SK-N-SH (cell line): ENCODE measurements at regions not wholly inside any gene's neighbourhood (a gene's known extent, or its start where the extent isn't known, plus 50 kb on each side); places are given as distances from the start of the nearest gene placed in this dataset.

Experiments used
- CTCF ChIA-PET: fragments of 300-600, 350-600 bp; formaldehyde crosslinking; extraction: SDS; loops from one replicate; lab custom pipeline; 2021; lab: Yijun Ruan, JAX
- POLR2A ChIA-PET: fragments of 350-600 bp; sonication (Branson Sonifier 250); formaldehyde crosslinking; extraction: SDS; loops from one replicate; lab custom pipeline; 2020; ENCODE audit warnings: antibody characterized with exemption, inconsistent platforms; lab: Yijun Ruan, JAX
- DNase-seq: peaks from one replicate; pipeline ENCODE4 v3.0.0; 2012
- H2AFZ ChIP-seq: fragments of 200-600 bp; sonication (generic); 2 replicates; pipeline ENCODE4 v1.8.1; 2016; ENCODE audit warnings: antibody characterized with exemption, mild to moderate bottlenecking, low read depth
- H3F3A ChIP-seq: fragments of 200-600 bp; sonication (generic); replicated peaks from 2 replicates; pipeline ENCODE3; 2016; ENCODE audit warnings: antibody characterized with exemption, mild to moderate bottlenecking; ENCODE audit not compliant: insufficient read depth
- H3K27ac ChIP-seq, 2 experiments: fragments of 200-500 bp in 1 of 2; fragments of 200-600 bp in 1 of 2; sonication (Bioruptor generic) in 1 of 2; sonication (generic), shearing (Covaris generic) in 1 of 2; 2 replicates each; pipeline versions ENCODE4 v1.5.1 to v1.6.1; 2014 to 2016; ENCODE audit warnings: low read depth in 2 of 2, inconsistent platforms in 1 of 2, low read length in 1 of 2, mild to moderate bottlenecking in 1 of 2, mixed read lengths in 1 of 2
- H3K27me3 ChIP-seq: fragments of 200-600 bp; sonication (generic), shearing (Covaris generic); 2 replicates; pipeline ENCODE4 v1.6.1; 2016; ENCODE audit warnings: mixed run types; ENCODE audit not compliant: insufficient read depth
- H3K36me3 ChIP-seq, 2 experiments: fragments of 200-500 bp in 1 of 2; fragments of 200-600 bp in 1 of 2; sonication (Bioruptor generic) in 1 of 2; sonication (generic) in 1 of 2; replicated peaks in 1 of 2; 2 replicates each; pipeline versions ENCODE3 to v1.5.1; 2014 to 2016; ENCODE audit warnings: low read length in 1 of 2, mild to moderate bottlenecking in 1 of 2; ENCODE audit not compliant: insufficient read depth in 2 of 2, control insufficient read depth in 1 of 2
- H3K4me1 ChIP-seq, 2 experiments: fragments of 200-500 bp in 1 of 2; fragments of 200-600 bp in 1 of 2; sonication (Bioruptor generic) in 1 of 2; sonication (generic), shearing (Covaris generic) in 1 of 2; 2 replicates each; pipeline versions ENCODE4 v1.5.1 to v1.6.1; 2014 to 2016; ENCODE audit warnings: low read depth in 1 of 2, low read length in 1 of 2, mixed run types in 1 of 2; ENCODE audit not compliant: insufficient read depth in 2 of 2, control insufficient read depth in 1 of 2
- H3K4me2 ChIP-seq: fragments of 200-600 bp; sonication (generic), shearing (Covaris generic); 2 replicates; pipeline ENCODE4 v1.6.1; 2017; ENCODE audit warnings: mixed run types
- H3K4me3 ChIP-seq, 2 experiments: fragments of 200-500 bp in 1 of 2; fragments of 200-600 bp in 1 of 2; sonication (Bioruptor generic) in 1 of 2; sonication (generic), shearing (Covaris generic) in 1 of 2; 2 replicates each; pipeline versions ENCODE4 v1.5.1 to v1.8.1; 2014 to 2016; ENCODE audit warnings: low read depth in 2 of 2, inconsistent platforms in 1 of 2, low read length in 1 of 2, mild to moderate bottlenecking in 1 of 2, mixed read lengths in 1 of 2, moderate library complexity in 1 of 2
- H3K79me2 ChIP-seq: fragments of 200-600 bp; sonication (generic); 2 replicates; pipeline ENCODE4 v1.8.1; 2017; ENCODE audit warnings: mild to moderate bottlenecking; ENCODE audit not compliant: insufficient read depth
- H3K9ac ChIP-seq: fragments of 200-600 bp; sonication (generic); 2 replicates; pipeline ENCODE4 v1.6.1; 2017; ENCODE audit warnings: mixed run types
- H3K9me2 ChIP-seq: fragments of 200-600 bp; sonication (generic); 2 replicates; pipeline ENCODE4 v1.6.1; 2017; ENCODE audit warnings: mixed run types
- H3K9me3 ChIP-seq: fragments of 200-600 bp; sonication (generic); 2 replicates; pipeline ENCODE4 v1.6.1; 2017; ENCODE audit warnings: mixed run types, mild to moderate bottlenecking, moderate library complexity
- H4K20me1 ChIP-seq: fragments of 200-600 bp; sonication (generic); 2 replicates; pipeline ENCODE4 v1.6.1; 2017; ENCODE audit warnings: mild to moderate bottlenecking, mixed run types; ENCODE audit not compliant: insufficient read depth
- ELF1 ChIP-seq: IDR thresholded peaks from 2 replicates; pipeline ENCODE4 v1.4.0; 2012
- EP300 ChIP-seq, 2 experiments: IDR thresholded peaks; 2 replicates each; pipeline versions ENCODE4 v1.4.0 to v1.6.1; 2012; ENCODE audit warnings: borderline replicate concordance in 1 of 2, low read depth in 1 of 2, low read length in 1 of 2
- EZH2phosphoT487 ChIP-seq: fragments of 200-600 bp; sonication (generic); IDR thresholded peaks from 2 replicates; pipeline ENCODE4 v1.6.1; 2017; ENCODE audit warnings: low read depth, mixed run types, mild to moderate bottlenecking, antibody characterized with exemption, moderate library complexity, borderline replicate concordance
- FOXJ3 ChIP-seq: sonication (generic); formaldehyde crosslinking; IDR thresholded peaks from 2 replicates; pipeline ENCODE4 v1.5.1; 2020; ENCODE audit warnings: mild to moderate bottlenecking, missing genetic modification reagents
- FOXM1 ChIP-seq: IDR thresholded peaks from 2 replicates; pipeline ENCODE4 v1.4.0; 2012; ENCODE audit warnings: low read depth, mild to moderate bottlenecking
- GABPA ChIP-seq: IDR thresholded peaks from 2 replicates; pipeline ENCODE4 v1.4.0; 2012; ENCODE audit warnings: low read depth, mild to moderate bottlenecking
- GATA2 ChIP-seq: sonication (generic); formaldehyde crosslinking; IDR thresholded peaks from 2 replicates; pipeline ENCODE4 v1.5.0; 2020; ENCODE audit warnings: mild to moderate bottlenecking, missing genetic modification reagents
- JUND ChIP-seq: IDR thresholded peaks from 2 replicates; pipeline ENCODE4 v1.4.0; 2012
- MEF2A ChIP-seq: IDR thresholded peaks from 2 replicates; pipeline ENCODE4 v1.4.0; 2012; ENCODE audit warnings: low read depth, borderline replicate concordance
- MXI1 ChIP-seq: IDR thresholded peaks from 2 replicates; pipeline ENCODE4 v1.6.1; 2012; ENCODE audit warnings: mild to moderate bottlenecking, low read depth, low read length, improper control_type of control experiment
- NFIC ChIP-seq: IDR thresholded peaks from 2 replicates; pipeline ENCODE4 v1.4.0; 2012; ENCODE audit warnings: borderline replicate concordance
- NRF1 ChIP-seq: IDR thresholded peaks from 2 replicates; pipeline ENCODE4 v1.6.1; 2012; ENCODE audit warnings: low read depth, mild to moderate bottlenecking, low read length
- PBX3 ChIP-seq: IDR thresholded peaks from 2 replicates; pipeline ENCODE4; 2012
- RAD21 ChIP-seq: IDR thresholded peaks from 2 replicates; pipeline ENCODE4 v1.6.1; 2012; ENCODE audit warnings: mild to moderate bottlenecking, low read length
- RCOR1 ChIP-seq: fragments of 150-350 bp; IDR thresholded peaks from 2 replicates; pipeline ENCODE4 v1.6.1; 2017; ENCODE audit warnings: antibody characterized with exemption, low read length
- SIN3A ChIP-seq: IDR thresholded peaks from 2 replicates; pipeline ENCODE4 v1.6.1; 2012; ENCODE audit warnings: low read depth, mild to moderate bottlenecking, low read length, moderate library complexity, borderline replicate concordance
- SMC3 ChIP-seq: IDR thresholded peaks from 2 replicates; pipeline ENCODE4 v1.6.1; 2012; ENCODE audit warnings: low read depth, low read length, improper control_type of control experiment
- TCF12 ChIP-seq: IDR thresholded peaks from 2 replicates; pipeline ENCODE4 v1.4.0; 2012
- TEAD4 ChIP-seq: IDR thresholded peaks from 2 replicates; pipeline ENCODE4 v1.4.0; 2012; ENCODE audit warnings: mild to moderate bottlenecking, borderline replicate concordance; ENCODE audit not compliant: insufficient read depth
- USF2 ChIP-seq: fragments of 150-350 bp; IDR thresholded peaks from 2 replicates; pipeline ENCODE4 v1.6.1; 2017; ENCODE audit warnings: antibody characterized with exemption, low read length, low read depth, borderline replicate concordance
- YY1 ChIP-seq: IDR thresholded peaks from 2 replicates; pipeline ENCODE4 v1.4.0; 2012; ENCODE audit warnings: low read depth, mild to moderate bottlenecking
- WGBS: methylation state at CpG from one replicate; pipeline ENCODE4 v1.1.6; 2017; ENCODE audit warnings: low lambda C conversion rate; 5-methylcytosine and 5-hydroxymethylcytosine counted together
- TF ChIP-seq, protein P1 (sequence below): IDR thresholded peaks from 2 replicates; pipeline ENCODE4 v1.4.0; 2012; ENCODE audit warnings: low read depth, borderline replicate concordance
- TF ChIP-seq, protein P2 (sequence below): IDR thresholded peaks from 2 replicates; pipeline ENCODE4 v1.4.0; 2012; ENCODE audit warnings: low read depth

- TF ChIP-seq, protein P1, sequence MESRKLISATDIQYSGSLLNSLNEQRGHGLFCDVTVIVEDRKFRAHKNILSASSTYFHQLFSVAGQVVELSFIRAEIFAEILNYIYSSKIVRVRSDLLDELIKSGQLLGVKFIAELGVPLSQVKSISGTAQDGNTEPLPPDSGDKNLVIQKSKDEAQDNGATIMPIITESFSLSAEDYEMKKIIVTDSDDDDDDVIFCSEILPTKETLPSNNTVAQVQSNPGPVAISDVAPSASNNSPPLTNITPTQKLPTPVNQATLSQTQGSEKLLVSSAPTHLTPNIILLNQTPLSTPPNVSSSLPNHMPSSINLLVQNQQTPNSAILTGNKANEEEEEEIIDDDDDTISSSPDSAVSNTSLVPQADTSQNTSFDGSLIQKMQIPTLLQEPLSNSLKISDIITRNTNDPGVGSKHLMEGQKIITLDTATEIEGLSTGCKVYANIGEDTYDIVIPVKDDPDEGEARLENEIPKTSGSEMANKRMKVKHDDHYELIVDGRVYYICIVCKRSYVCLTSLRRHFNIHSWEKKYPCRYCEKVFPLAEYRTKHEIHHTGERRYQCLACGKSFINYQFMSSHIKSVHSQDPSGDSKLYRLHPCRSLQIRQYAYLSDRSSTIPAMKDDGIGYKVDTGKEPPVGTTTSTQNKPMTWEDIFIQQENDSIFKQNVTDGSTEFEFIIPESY, result no peak
- TF ChIP-seq ELF1 (no peak), EZH2phosphoT487 (no peak), GABPA (no peak), FOXJ3 (CRISPR knock-in tag) (no peak), RCOR1 (no peak), GATA2 (CRISPR knock-in tag) (no peak)
- TF ChIP-seq, protein P2, sequence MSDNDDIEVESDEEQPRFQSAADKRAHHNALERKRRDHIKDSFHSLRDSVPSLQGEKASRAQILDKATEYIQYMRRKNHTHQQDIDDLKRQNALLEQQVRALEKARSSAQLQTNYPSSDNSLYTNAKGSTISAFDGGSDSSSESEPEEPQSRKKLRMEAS, result no peak
- TF ChIP-seq, all 33 proteins: peak for 0
Observed at GRCh38 chr10:30208330-30208729, 140.7 kb downstream of the MTPAP start (continued).

DNA sequence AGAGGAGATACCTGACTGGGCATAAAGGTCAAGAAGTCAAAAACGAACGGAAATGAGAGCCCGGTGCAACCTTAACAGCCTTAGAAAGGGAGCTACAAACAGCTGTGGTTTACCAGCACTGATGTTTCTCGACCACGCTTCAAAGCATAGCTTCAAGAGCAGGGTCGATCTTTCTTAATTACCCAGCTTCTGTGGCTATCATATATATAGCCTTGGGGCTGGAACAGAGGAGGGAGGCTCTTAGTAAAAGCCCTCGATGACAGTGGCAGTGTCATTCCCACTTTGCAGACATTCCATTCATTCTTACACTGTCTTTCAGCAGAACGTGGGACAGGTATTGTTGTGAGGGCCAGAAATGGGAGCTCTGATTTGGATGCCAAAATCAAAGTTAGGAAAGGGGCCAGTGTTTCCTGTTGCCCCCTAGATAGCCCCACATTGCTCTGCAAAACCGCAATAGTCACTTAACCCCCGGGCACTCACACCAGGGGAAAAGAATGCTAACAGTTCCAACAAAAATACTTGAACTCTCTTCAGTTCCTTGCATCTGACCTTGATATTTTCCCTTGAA is 141.5 kb downstream of the MTPAP start:
- Histone ChIP-seq H2AFZ (no peak overlapping the region), H3K4me3 (no peak overlapping the region), H3K9me2 (no peaks in the 10 kb centered on the region), H3K4me2 (no peak overlapping the region), H3K9me3 (peaks cover 6% of the 10 kb centered on the region; the same call in 1 of the 2 replicates), H3K27me3 (no peaks in the 10 kb centered on the region), H3F3A (no peaks in the 10 kb centered on the region), H3K4me1 (no peaks in the 10 kb centered on the region), H4K20me1 (no peaks in the 10 kb centered on the region), H3K79me2 (no peaks in the 10 kb centered on the region), H3K27ac (no peak overlapping the region), H3K36me3 (peaks cover 0 to 1% of the 10 kb centered on the region in 2 experiments), H3K9ac (no peak overlapping the region)
- no peak for DNase-seq
- ChIA-PET CTCF (no interaction called here), POLR2A (no interaction called here)
- TF ChIP-seq NRF1 (no peak), MXI1 (no peak), GABPA (no peak)
- WGBS, result 41% methylated on average over 10 of the region's 10 CpGs

DNA sequence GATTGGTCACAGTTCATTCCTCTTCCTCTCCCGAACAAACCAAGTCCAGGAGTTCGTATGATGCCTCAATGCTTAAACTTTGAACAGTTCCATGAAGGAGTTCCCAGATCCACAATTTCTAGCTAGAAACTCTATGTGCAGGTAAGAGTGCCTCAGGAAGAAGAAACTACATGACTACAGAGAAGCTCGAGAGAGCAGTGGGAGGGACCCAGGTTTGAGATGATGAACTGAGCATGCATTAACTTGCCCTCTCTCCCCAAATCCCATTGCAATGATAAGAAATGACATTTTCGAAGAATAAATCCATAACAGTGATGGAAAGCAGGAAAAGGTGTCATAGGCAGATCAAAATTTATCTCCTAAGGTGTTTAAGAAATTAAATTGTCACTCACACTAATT is 140.6 kb upstream of the JCAD start:
- no peak for DNase-seq
- no peaks in the 10 kb centered on the region for H4K20me1 ChIP-seq
- H3K4me3 ChIP-seq, result no peak overlapping the region
- 32% methylated on average over 4 of the region's 4 CpGs for WGBS
- no peaks in the 10 kb centered on the region for H3K4me1 ChIP-seq
- ChIA-PET CTCF (no interaction called here), POLR2A (no interaction called here)
- no peak overlapping the region for H3K27ac ChIP-seq
- H3F3A ChIP-seq, result no peaks in the 10 kb centered on the region
- H3K36me3 ChIP-seq, result peaks cover 0 to 4% of the 10 kb centered on the region in 2 experiments
- no peak overlapping the region for H3K9ac ChIP-seq
- no peak overlapping the region for H2AFZ ChIP-seq
- no peaks in the 10 kb centered on the region; the same call in 1 of the 2 replicates for H3K9me2 ChIP-seq
- H3K27me3 ChIP-seq, result no peaks in the 10 kb centered on the region
- H3K4me2 ChIP-seq, result no peak overlapping the region
- H3K79me2 ChIP-seq, result no peaks in the 10 kb centered on the region
- H3K9me3 ChIP-seq, result peaks cover 15% of the 10 kb centered on the region
- TF ChIP-seq RAD21 (no peak), NRF1 (no peak), YY1 (no peak), TCF12 (no peak), NFIC (no peak), SIN3A (no peak), JUND (no peak), MEF2A (no peak), SMC3 (no peak), EP300 (IDR thresholded peaks at IDR 0.05; ENCODE audit: borderline replicate concordance in 1 of 2, low read depth in 1 of 2, low read length in 1 of 2) (no peak), PBX3 (no peak), USF2 (no peak), TEAD4 (no peak), FOXM1 (no peak)
